Neural cell (in vitro differentiated cells): ENCODE measurements at regions not wholly inside any gene's neighbourhood (a gene's known extent, or its start where the extent isn't known, plus 50 kb on each side); places are given as distances from the start of the nearest gene placed in this dataset.

Experiments
- H2AFZ ChIP-seq: fragments of 200-600, 300-800 bp; sonication (generic), shearing (Covaris generic); 2 replicates; pipeline ENCODE4 v1.6.0; 2014; ENCODE audit warnings: low read depth, mild to moderate bottlenecking, antibody characterized with exemption, low read length, moderate library complexity
- H3F3A ChIP-seq: fragments of 200-600 bp; shearing (Covaris generic); 2 replicates; pipeline ENCODE4 v1.6.1; 2016; ENCODE audit warnings: mild to moderate bottlenecking, moderate library complexity, mixed read lengths, antibody characterized with exemption, low read length; ENCODE audit not compliant: insufficient read depth, poor library complexity, severe bottlenecking
- H3K27ac ChIP-seq: fragments of 200-600, 300-800 bp; sonication (generic), shearing (Covaris generic); 2 replicates; pipeline ENCODE4 v1.5.1; 2014; ENCODE audit warnings: mild to moderate bottlenecking, low read length, moderate library complexity
- H3K27me3 ChIP-seq: fragments of 300-800, 200-600 bp; sonication (generic), shearing (Covaris generic); 2 replicates; pipeline ENCODE4 v1.6.0; 2014; ENCODE audit warnings: mild to moderate bottlenecking, low read depth, low read length, moderate library complexity; ENCODE audit not compliant: insufficient read depth
- H3K36me3 ChIP-seq: fragments of 300-800, 200-600 bp; sonication (generic), shearing (Covaris generic); 2 replicates; pipeline ENCODE4 v1.5.1; 2014; ENCODE audit warnings: mild to moderate bottlenecking, antibody characterized with exemption, low read length, moderate library complexity; ENCODE audit not compliant: insufficient read depth
- H3K4me2 ChIP-seq: fragments of 300-800, 200-600 bp; sonication (generic), shearing (Covaris generic); 2 replicates; pipeline ENCODE4 v1.6.0; 2014; ENCODE audit warnings: mild to moderate bottlenecking, low read length
- H3K4me3 ChIP-seq: fragments of 300-800, 200-600 bp; sonication (generic), shearing (Covaris generic); 2 replicates; pipeline ENCODE4 v1.5.1; 2014; ENCODE audit warnings: mild to moderate bottlenecking, low read length, moderate library complexity
- H3K79me2 ChIP-seq: fragments of 200-600 bp; shearing (Covaris generic); replicated peaks from 2 replicates; pipeline ENCODE4 v1.6.0; 2014; ENCODE audit warnings: mild to moderate bottlenecking, low read length, moderate library complexity; ENCODE audit not compliant: insufficient read depth
- H3K9ac ChIP-seq: fragments of 300-800, 200-600 bp; sonication (generic), shearing (Covaris generic); 2 replicates; pipeline ENCODE4 v1.6.1; 2016; ENCODE audit warnings: mild to moderate bottlenecking, low read length, mixed read lengths
- H3K9me2 ChIP-seq: fragments of 200-600 bp; shearing (Covaris generic); 2 replicates; pipeline ENCODE4 v1.6.1; 2016; ENCODE audit warnings: mild to moderate bottlenecking, low read length, mixed read lengths; ENCODE audit not compliant: insufficient read depth
- H3K9me3 ChIP-seq: fragments of 200-600, 300-800 bp; sonication (generic), shearing (Covaris generic); 2 replicates; pipeline ENCODE4 v1.6.1; 2016; ENCODE audit warnings: mild to moderate bottlenecking, mixed run types, low read length, moderate library complexity, mixed read lengths
- H4K20me1 ChIP-seq: fragments of 200-600 bp; shearing (Covaris generic); 2 replicates; pipeline ENCODE4 v1.6.1; 2016; ENCODE audit warnings: mild to moderate bottlenecking, mixed run types; ENCODE audit not compliant: insufficient read depth
- CTCF ChIP-seq: fragments of 450-650 bp; IDR thresholded peaks from 2 replicates; pipeline ENCODE4 v1.5.1; 2014; ENCODE audit warnings: antibody characterized with exemption, mild to moderate bottlenecking, moderate library complexity; ENCODE audit not compliant: poor library complexity, severe bottlenecking
- EP300 ChIP-seq: fragments of 450-650 bp; conservative IDR thresholded peaks from 2 replicates; pipeline ENCODE4 v1.6.1; 2014; ENCODE audit warnings: antibody characterized with exemption, mild to moderate bottlenecking, moderate library complexity; ENCODE audit not compliant: poor library complexity, severe bottlenecking
- EZH2 ChIP-seq: fragments of 200-600, 300-800 bp; shearing (Covaris generic), sonication (generic); IDR thresholded peaks from 2 replicates; pipeline ENCODE4 v1.6.1; 2014; ENCODE audit warnings: antibody characterized with exemption, low read length, borderline replicate concordance, mild to moderate bottlenecking; ENCODE audit not compliant: insufficient read depth, poor library complexity, severe bottlenecking
- MXI1 ChIP-seq: fragments of 450-650 bp; conservative IDR thresholded peaks from 2 replicates; pipeline ENCODE4 v1.6.1; 2014; ENCODE audit warnings: antibody characterized with exemption, mild to moderate bottlenecking; ENCODE audit not compliant: poor library complexity, severe bottlenecking
- POLR2AphosphoS5 ChIP-seq: IDR thresholded peaks from 2 replicates; pipeline ENCODE4 v1.6.1; 2012
- RAD21 ChIP-seq: fragments of 450-650 bp; conservative IDR thresholded peaks from 2 replicates; pipeline ENCODE4 v1.6.1; 2014; ENCODE audit warnings: antibody characterized with exemption, mild to moderate bottlenecking, moderate library complexity
- REST ChIP-seq: IDR thresholded peaks from 2 replicates; pipeline ENCODE4 v1.6.1; 2012; ENCODE audit warnings: borderline replicate concordance
- SMC3 ChIP-seq: fragments of 450-650 bp; conservative IDR thresholded peaks from 2 replicates; pipeline ENCODE4 v1.6.1; 2014; ENCODE audit warnings: antibody characterized with exemption, mild to moderate bottlenecking, moderate library complexity; ENCODE audit not compliant: poor library complexity
- TAF1 ChIP-seq: IDR thresholded peaks from 2 replicates; pipeline ENCODE4 v1.6.1; 2012; ENCODE audit warnings: low read depth

GRCh38 chr4:28209371-28209924 is 1348.8 kb downstream of the STIM2 start:
- Histone ChIP-seq H3K36me3 (no peaks in the 10 kb centered on the region), H2AFZ (no peak overlapping the region), H3K9me2 (no peaks in the 10 kb centered on the region), H4K20me1 (no peaks in the 10 kb centered on the region), H3K9me3 (no peaks in the 10 kb centered on the region), H3K79me2 (no peaks in the 10 kb centered on the region), H3K27me3 (no peaks in the 10 kb centered on the region), H3K4me3 (no peak overlapping the region), H3K4me2 (no peak overlapping the region), H3F3A (no peaks in the 10 kb centered on the region), H3K9ac (no peak overlapping the region), H3K27ac (no peak overlapping the region)
- TF ChIP-seq CTCF (no peak), SMC3 (no peak), EZH2 (no peak), RAD21 (no peak), POLR2AphosphoS5 (no peak), MXI1 (no peak), TAF1 (no peak), REST (no peak), EP300 (no peak)

- Histone ChIP-seq H4K20me1 (no peaks in the 10 kb centered on the region), H3K79me2 (no peaks in the 10 kb centered on the region), H2AFZ (no peak overlapping the region), H3K9ac (no peak overlapping the region), H3K27me3 (no peaks in the 10 kb centered on the region), H3F3A (no peaks in the 10 kb centered on the region), H3K4me3 (no peak overlapping the region), H3K9me2 (no peaks in the 10 kb centered on the region), H3K4me2 (no peak overlapping the region), H3K36me3 (no peaks in the 10 kb centered on the region), H3K9me3 (no peaks in the 10 kb centered on the region), H3K27ac (no peak overlapping the region)
- no peak for TF ChIP-seq REST
- no peak for TF ChIP-seq RAD21
- no peak for TF ChIP-seq EP300
- TF ChIP-seq MXI1, result no peak
- no peak for TF ChIP-seq EZH2
- TF ChIP-seq TAF1, result no peak
- TF ChIP-seq POLR2AphosphoS5, result no peak
- no peak for TF ChIP-seq SMC3
- TF ChIP-seq CTCF, result no peak
Measured at GRCh38 chr4:28211676-28212470, 1351.2 kb downstream of the STIM2 start.
